Peyer's patch (tissue), 4 donors: ENCODE measurements at regions not wholly inside any gene's neighbourhood (a gene's known extent, or its start where the extent isn't known, plus 50 kb on each side); places are given as distances from the start of the nearest gene placed in this dataset.

Experiments
- DNase-seq, 3 donors: peaks; one replicate each; pipeline ENCODE4 v3.0.0-alpha.2; 2017 to 2019
- H3K27ac ChIP-seq, 4 donors: fragments of 200-600 bp; sonication (generic); one replicate each; pipeline ENCODE4 v1.5.1; 2016 to 2019
- H3K27me3 ChIP-seq, 2 donors: fragments of 200-600 bp; sonication (generic); one replicate each; pipeline ENCODE4 v1.5.1; 2019
- H3K36me3 ChIP-seq, 3 donors: fragments of 200-600 bp; sonication (generic); one replicate each; pipeline ENCODE4 v1.5.1; 2016 to 2019
- H3K4me1 ChIP-seq, 4 donors: fragments of 200-600 bp; sonication (generic); one replicate each; pipeline ENCODE4 v1.5.1; 2016 to 2019
- H3K4me3 ChIP-seq, 4 donors: fragments of 200-600 bp; sonication (generic); 1 replicate in 3 of 4; 2 replicates in 1 of 4; pipeline ENCODE4 v1.5.1; 2016 to 2019; ENCODE audit warnings: mild to moderate bottlenecking in 1 of 4
- H3K9me3 ChIP-seq, 4 donors: fragments of 200-600 bp; sonication (generic); one replicate each; pipeline ENCODE4 v1.5.1; 2016 to 2019; ENCODE audit warnings: mild to moderate bottlenecking in 1 of 4
- POLR2A ChIP-seq, 2 donors: fragments of 450-650 bp; IDR thresholded peaks; one replicate each; pipeline ENCODE4 v1.5.1; 2017; ENCODE audit warnings: antibody characterized with exemption in 2 of 2, mild to moderate bottlenecking in 2 of 2, moderate library complexity in 2 of 2
- TF ChIP-seq, protein P1 (sequence below), 6 experiments: fragments of 450-650 bp in 4 of 6; fragments of 200-600 bp in 2 of 6; sonication (generic) in 1 of 6; IDR thresholded peaks; one replicate each; pipeline ENCODE4 v1.5.1; 2017 to 2019; ENCODE audit warnings: antibody characterized with exemption in 6 of 6, mild to moderate bottlenecking in 3 of 6, moderate library complexity in 1 of 6

DNA sequence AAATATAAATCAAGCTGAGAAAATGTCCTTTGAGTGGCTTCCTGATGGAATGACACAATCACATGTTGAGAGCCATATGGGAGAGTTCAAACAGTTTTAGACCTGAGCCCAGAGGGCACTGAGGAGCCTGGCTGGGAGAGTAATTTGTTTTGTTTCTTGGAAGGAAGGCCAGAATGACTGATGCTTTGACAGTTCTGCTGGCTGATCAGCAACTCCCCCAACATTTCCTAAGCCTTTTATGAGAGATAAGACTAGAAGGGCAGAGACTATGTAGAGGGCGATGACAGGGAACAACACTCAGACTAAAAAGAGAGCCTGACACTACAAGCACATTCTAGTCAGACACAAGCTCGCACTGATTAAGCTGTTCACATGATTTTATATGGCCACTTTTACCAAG, 169.2 kb downstream of the COX7C start:
- H3K36me3 ChIP-seq: no peaks in the 10 kb centered on the region
- DNase-seq: no peak
- no peaks in the 10 kb centered on the region for H3K9me3 ChIP-seq
- H3K27me3 ChIP-seq: no peaks in the 10 kb centered on the region
- H3K27ac ChIP-seq: no peak overlapping the region
- H3K4me3 ChIP-seq: no peak overlapping the region
- no peaks in the 10 kb centered on the region for H3K4me1 ChIP-seq
- TF ChIP-seq, protein P1, sequence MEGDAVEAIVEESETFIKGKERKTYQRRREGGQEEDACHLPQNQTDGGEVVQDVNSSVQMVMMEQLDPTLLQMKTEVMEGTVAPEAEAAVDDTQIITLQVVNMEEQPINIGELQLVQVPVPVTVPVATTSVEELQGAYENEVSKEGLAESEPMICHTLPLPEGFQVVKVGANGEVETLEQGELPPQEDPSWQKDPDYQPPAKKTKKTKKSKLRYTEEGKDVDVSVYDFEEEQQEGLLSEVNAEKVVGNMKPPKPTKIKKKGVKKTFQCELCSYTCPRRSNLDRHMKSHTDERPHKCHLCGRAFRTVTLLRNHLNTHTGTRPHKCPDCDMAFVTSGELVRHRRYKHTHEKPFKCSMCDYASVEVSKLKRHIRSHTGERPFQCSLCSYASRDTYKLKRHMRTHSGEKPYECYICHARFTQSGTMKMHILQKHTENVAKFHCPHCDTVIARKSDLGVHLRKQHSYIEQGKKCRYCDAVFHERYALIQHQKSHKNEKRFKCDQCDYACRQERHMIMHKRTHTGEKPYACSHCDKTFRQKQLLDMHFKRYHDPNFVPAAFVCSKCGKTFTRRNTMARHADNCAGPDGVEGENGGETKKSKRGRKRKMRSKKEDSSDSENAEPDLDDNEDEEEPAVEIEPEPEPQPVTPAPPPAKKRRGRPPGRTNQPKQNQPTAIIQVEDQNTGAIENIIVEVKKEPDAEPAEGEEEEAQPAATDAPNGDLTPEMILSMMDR (IDR thresholded peaks at IDR 0.05): no peak

DNA sequence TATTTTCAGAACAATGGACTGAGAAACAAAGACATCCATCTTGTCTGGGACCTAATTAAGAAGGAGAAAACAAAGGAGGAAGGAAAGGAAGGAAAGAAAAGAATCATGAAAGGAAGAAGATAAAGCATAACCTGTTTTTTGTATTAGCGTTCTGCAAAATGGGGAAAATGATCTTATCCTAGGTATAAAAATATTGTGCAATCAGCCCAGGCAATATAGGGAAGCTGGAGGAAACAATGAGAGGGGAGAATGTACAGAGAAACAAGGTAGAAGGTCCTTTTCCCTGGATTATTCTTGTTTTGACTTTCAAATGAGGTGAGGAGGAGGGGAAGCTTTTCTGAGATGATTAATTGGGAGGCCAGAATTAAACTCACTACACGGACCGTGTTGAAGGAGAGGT, 177.9 kb downstream of the COX7C start:
- H3K4me1 ChIP-seq: no peaks in the 10 kb centered on the region
- H3K4me3 ChIP-seq: no peak overlapping the region
- no peak for TF ChIP-seq POLR2A (IDR thresholded peaks at IDR 0.05)
- H3K36me3 ChIP-seq: no peaks in the 10 kb centered on the region
- no peak overlapping the region for H3K27ac ChIP-seq
- no peak for DNase-seq
- no peaks in the 10 kb centered on the region for H3K27me3 ChIP-seq
- no peaks in the 10 kb centered on the region for H3K9me3 ChIP-seq

DNA sequence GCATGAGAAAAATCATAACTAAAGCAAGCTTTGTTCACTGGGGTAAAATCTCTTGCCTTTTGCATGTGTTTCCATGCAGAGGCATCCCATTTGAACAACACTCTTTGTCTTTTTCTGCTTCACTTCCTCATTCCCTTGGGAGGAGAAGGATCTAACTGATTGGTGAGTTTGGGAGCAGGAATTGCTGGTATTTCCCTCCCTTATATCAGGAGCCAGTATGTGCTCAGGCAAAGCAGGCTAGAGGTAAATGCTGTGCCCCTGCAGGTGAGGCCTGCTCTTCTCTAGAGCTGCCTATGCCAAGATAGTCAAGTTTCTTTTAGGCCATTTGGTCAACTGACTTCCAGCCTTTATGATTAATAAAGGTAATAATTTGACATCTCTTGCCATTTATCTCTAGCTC, 179.9 kb downstream of the COX7C start:
- Histone ChIP-seq H3K27me3 (no peaks in the 10 kb centered on the region), H3K4me3 (no peak overlapping the region), H3K36me3 (no peaks in the 10 kb centered on the region), H3K27ac (no peak overlapping the region), H3K9me3 (no peaks in the 10 kb centered on the region), H3K4me1 (no peaks in the 10 kb centered on the region)
- TF ChIP-seq, protein P1 (IDR thresholded peaks at IDR 0.05): no peak
- TF ChIP-seq POLR2A (IDR thresholded peaks at IDR 0.05): no peak
- no peak for DNase-seq

DNA sequence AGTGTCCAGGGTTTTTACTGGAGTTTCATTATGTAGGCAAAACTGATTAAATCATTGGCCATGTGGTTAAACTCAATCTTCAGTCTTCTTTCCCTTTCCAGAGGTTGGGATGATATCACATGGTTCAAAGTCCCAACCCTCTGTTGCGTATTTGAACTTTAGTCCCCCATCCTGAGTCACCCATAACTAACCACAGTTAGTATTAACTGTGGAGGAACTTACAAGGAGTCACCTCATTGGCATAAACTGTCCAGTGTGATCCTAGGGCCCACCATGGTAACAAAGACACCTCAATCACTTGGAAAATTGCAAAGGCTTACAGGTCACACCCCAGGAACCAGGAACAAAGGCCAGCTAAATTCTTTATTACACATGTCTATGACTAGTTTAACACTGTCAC, 188.5 kb downstream of the COX7C start:
- H3K27ac ChIP-seq: no peak overlapping the region
- no peaks in the 10 kb centered on the region for H3K4me1 ChIP-seq
- no peaks in the 10 kb centered on the region for H3K9me3 ChIP-seq
- no peak for TF ChIP-seq POLR2A (IDR thresholded peaks at IDR 0.05)
- TF ChIP-seq, protein P1 (IDR thresholded peaks at IDR 0.05): no peak
- no peak overlapping the region for H3K4me3 ChIP-seq
- DNase-seq: no peak
- no peaks in the 10 kb centered on the region for H3K36me3 ChIP-seq
- H3K27me3 ChIP-seq: no peaks in the 10 kb centered on the region

DNA sequence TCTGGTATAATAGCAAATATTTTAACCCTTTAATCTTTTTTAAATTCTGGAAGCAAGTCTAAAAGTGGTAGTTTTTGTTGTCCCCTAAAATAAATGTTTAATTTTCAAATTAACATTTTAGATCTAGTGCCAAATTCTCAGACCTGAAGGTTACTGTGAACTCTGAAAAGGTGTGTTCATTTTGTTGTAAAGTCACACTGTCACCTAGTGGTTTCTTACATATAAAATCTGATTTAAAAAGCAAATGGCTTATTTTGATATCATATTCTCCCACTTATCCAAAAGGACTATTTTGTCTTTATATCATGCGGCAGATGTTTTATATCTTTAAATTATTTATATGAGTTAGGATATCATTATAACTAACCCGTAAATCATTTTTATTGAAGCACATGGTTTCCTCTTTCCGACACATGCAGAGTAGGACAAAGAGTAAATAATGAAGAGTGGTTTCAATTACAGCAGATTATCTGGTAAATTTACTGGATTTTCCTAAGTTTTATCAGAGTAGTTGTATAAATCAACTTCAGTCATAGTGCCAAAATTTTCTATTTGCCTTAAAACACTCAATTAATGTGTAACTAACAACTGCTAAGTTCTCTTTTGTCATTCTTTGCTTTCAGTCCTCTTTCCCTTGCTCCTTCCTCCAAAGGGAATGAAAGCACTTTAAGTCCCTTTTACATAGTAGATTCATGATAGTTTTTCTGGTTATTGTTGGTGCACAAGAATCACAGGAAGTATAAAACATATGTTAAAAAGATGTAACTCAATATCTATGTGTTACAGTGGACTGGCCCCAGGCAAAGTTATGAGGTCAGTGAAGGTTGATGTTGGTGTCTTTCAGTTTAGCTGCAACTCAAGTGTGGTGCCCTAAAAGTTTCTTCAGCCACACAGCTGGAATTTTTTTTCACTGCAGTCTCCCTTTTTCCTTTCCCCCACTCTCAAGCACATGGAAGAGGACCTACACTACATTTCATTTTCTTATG, 189.6 kb downstream of the COX7C start:
- TF ChIP-seq, protein P1 (IDR thresholded peaks at IDR 0.05): no peak
- TF ChIP-seq POLR2A (IDR thresholded peaks at IDR 0.05): no peak
- Histone ChIP-seq H3K4me3 (no peak overlapping the region), H3K4me1 (no peaks in the 10 kb centered on the region), H3K36me3 (no peaks in the 10 kb centered on the region), H3K27me3 (no peaks in the 10 kb centered on the region), H3K27ac (no peak overlapping the region), H3K9me3 (no peaks in the 10 kb centered on the region)
- DNase-seq: no peak

DNA sequence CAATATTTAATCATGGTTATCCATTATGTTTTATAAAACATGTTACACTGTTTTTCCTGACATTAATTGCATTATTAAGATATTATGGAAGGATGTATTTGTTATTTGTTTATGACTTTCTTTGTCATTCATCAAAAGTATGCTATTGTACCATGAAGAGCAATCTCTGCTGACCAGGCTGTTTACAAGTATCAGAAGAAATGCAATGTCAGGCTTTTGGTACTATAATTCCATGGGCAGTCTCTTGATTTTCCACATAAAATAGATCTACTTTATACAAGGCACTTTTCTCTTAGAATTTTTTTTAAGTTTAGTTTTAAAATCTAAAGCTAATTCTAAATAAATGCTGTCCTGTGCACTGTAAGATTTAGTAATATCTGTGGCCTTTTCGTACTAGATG, 196.6 kb downstream of the COX7C start:
- Histone ChIP-seq H3K27me3 (no peaks in the 10 kb centered on the region), H3K9me3 (no peaks in the 10 kb centered on the region), H3K4me1 (no peaks in the 10 kb centered on the region), H3K36me3 (no peaks in the 10 kb centered on the region), H3K27ac (no peak overlapping the region), H3K4me3 (no peak overlapping the region)
- no peak for DNase-seq
- TF ChIP-seq, protein P1 (IDR thresholded peaks at IDR 0.05): no peak
- TF ChIP-seq POLR2A (IDR thresholded peaks at IDR 0.05): no peak
